ENCODE measurements at regions not wholly inside any gene's neighbourhood (a gene's known extent, or its start where the extent isn't known, plus 50 kb on each side); places are given as distances from the start of the nearest gene placed in this dataset.

- DNase-seq (ENCODE audit: low spot score) = no peak
These were observed 50.8 kb upstream of the SLC39A10 start for GRCh38 chr2:195606179-195606578.

DNA sequence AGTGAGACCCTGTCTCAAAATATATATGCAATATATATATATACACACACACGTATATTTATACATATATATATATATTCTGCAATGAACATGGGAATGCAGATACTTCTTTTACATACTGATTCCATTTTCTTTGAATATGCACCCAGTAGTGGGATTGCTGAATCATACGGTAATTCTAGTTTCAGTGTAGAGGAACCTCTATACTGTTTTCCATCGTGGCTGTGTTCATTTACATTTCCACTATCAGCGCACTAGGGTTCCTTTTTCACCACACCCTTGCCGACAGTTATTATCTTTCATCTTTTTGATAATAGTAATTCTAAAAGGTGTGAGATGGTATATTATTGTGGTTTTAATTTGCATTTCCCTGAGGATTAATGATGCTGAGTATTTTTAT, 52.3 kb upstream of the SLC39A10 start:
- no peak for DNase-seq (ENCODE audit: low spot score)

DNA sequence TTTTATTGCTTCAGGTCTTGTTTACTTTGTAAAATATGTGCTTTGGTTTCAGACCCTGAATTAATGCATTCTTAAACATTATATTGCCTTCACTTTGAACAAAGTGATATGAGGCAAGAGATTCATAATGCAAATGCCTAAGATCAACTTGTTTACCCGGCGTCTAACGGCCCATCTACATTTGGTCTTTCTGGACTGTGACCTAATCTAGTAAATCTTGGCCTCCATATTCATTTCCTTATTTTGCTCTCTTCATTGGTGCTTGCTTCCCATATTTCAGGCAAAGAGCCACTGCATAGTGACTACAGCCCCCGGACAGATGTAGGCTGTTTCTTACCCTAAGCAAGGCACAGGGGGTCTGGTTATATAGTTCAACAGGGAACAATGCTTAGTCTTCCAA, 53.0 kb upstream of the SLC39A10 start:
- no peak for DNase-seq (ENCODE audit: low spot score)

GRCh38 chr2:195603408-195603807, 53.6 kb upstream of the SLC39A10 start:
- no peak for DNase-seq (ENCODE audit: low spot score)

DNA sequence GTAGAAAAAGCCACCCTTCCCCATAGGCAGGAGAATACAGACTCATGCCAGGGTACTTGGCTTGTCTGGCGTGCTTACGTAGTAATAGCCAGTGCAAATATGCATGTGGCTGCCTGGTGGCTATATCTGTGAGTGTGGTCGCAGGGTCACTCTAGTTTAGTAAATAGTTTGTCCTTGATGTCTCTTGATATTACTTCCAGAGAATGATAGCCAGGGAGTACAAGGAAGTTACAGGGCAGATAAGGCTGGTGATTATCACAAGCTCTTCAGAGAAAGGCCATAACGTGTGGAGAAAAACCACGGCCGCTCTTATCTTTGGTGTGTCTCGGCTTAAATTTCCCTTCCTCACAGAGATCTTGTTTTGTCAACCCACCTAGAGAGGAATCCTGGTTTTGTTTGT, 54.3 kb upstream of the SLC39A10 start:
- no peak for DNase-seq (ENCODE audit: low spot score)

DNA sequence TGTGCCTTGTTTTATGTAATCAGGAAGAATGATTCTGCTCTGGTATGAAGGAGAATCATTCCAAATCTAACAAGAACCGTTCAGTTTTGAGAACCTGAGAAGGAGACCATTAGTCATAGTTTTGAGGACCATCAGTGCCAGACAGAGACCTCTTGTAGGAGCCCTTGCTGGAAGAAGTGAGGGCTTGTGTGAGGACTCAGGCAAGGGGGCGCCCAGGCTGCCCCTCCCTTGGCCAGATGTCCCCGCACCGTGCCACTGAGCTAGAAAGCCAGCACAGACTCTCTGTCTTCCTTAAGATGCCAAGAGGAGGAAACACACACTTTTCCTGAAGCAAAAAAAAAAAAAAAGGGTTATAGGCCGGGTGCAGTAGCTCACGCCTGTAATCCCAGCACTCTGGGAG, 55.7 kb upstream of the SLC39A10 start:
- DNase-seq (ENCODE audit: low spot score) = no peak

DNA sequence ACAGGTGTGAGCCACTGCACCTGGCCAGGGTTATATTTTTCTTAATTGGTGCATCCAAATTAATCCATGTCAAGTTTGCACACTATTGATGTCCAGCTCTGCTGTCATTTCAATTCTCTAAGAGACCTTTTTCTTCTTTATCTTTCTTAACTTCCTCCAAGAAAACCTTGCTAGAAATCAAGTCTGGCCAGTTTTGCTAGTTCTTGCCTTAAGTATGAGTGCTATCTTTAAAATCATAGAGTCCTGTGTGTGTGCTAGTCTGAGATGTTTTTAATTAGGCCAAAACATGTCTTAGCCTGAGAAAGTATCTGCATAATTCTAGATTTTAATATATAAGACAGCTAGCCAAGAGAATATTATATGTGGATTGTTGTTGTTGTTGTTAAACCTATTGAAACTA, 56.2 kb upstream of the SLC39A10 start:
- DNase-seq (ENCODE audit: low spot score) = no peak

DNA sequence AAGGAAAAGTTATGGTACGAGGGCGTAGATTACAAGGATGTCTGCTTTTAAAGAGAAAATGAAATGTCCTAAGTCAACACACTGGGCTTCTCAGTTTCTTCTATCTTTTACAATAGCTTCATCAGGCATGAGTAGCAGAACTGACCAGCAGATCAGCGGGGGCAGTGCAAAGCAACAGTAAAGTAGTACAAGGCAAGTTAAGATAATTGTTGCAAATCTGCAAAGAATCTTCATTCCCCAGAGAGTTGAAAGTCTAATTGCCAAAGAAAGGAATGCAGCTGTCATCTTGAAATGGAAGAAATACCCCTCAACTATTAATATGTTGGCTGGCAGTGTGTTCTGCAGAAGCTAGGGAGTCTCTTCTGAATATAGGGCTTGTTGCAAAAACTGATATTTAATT, 60.2 kb upstream of the SLC39A10 start:
- DNase-seq (ENCODE audit: low spot score) = no peak

GRCh38 chr2:195595825-195596224, 61.2 kb upstream of the SLC39A10 start:
- DNase-seq (ENCODE audit: low spot score) = no peak

DNA sequence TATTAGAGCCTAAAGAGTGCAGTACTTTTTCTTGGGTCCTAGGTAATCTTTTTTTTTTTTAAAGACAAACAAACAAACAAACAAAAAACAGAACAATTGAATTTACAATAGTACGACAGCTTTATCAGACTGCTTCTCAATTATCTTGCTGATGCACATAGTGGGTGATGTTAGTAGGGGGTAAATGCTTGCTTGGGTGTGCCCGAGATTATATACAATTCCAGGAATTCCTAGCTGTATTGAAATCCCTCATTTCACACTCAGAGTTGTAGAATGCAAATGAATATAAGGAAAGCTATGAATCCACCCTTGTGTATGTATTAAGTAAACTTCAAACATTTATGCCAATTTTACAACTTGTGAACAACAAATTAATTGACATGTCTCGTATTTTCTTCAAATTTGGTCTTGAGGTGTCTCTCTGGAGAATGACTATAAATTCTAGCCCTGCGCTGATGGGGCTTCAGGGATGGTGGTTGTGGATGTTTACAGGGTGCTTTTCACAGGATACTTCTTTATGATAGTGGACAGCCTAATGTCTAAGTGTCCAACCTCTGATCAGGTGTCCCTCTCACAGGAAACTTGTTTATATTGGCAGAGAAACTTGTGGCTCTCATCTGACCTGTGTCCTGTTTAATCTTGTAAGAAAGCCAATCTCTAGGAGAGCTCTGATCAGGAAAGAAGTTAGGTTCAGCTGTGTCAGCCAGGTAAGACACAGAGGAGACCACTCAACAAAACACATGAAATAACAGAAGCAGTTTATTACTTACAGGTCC, 61.9 kb upstream of the SLC39A10 start:
- DNase-seq (ENCODE audit: low spot score) = no peak

GRCh38 chr2:195594248-195594647, 62.8 kb upstream of the SLC39A10 start:
- no peak for DNase-seq (ENCODE audit: low spot score)

GRCh38 chr2:195592105-195592504, 64.9 kb upstream of the SLC39A10 start:
- DNase-seq (ENCODE audit: low spot score) = no peak

DNA sequence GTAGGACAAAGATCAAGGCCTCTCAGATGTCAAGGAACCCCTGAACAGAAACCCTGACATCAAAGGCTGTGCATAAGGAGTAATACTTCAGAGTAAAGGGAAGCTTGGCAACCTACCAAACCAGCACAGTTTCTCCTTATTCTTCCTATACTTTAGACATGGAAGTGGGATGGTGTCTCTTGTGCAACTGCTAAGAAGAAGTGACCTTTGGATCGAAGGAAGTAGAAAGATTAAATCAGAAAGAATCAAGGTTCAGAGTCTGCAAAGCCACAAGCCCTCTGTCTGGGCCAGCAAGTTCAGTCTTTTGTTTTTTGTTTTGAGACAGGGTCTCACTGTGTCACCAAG, 66.2 kb upstream of the SLC39A10 start:
- no peak for DNase-seq (ENCODE audit: low spot score)

GRCh38 chr2:195590199-195590860, 66.7 kb upstream of the SLC39A10 start:
- DNase-seq (ENCODE audit: low spot score) = no peak

GRCh38 chr2:195587966-195588365, 69.1 kb upstream of the SLC39A10 start:
- DNase-seq (ENCODE audit: low spot score) = no peak

- no peak for DNase-seq (ENCODE audit: low spot score)
These were observed 70.8 kb upstream of the SLC39A10 start for GRCh38 chr2:195586062-195586714.

DNA sequence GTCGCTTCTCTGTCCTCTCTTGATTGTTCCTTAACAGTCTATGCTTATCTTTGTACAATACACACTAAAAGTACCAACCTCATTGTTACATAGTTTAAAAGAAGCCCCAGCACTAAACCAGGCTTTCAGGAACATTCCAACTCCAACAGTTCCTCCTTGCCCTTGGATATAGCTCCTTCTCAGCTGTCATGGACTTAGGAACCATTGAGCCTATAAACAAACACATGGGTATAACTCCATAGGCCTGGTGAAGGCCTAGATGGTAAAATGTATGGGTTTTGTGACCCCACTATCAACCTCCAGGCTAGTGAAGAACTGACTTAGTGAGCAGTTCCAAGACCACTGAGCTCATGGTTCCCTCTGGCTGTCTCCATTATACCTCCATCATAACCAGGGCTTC, 74.8 kb upstream of the SLC39A10 start:
- DNase-seq (ENCODE audit: low spot score) = no peak

GRCh38 chr2:195579776-195580555, 77.1 kb upstream of the SLC39A10 start:
- DNase-seq (ENCODE audit: low spot score) = peak; percentile 8

DNA sequence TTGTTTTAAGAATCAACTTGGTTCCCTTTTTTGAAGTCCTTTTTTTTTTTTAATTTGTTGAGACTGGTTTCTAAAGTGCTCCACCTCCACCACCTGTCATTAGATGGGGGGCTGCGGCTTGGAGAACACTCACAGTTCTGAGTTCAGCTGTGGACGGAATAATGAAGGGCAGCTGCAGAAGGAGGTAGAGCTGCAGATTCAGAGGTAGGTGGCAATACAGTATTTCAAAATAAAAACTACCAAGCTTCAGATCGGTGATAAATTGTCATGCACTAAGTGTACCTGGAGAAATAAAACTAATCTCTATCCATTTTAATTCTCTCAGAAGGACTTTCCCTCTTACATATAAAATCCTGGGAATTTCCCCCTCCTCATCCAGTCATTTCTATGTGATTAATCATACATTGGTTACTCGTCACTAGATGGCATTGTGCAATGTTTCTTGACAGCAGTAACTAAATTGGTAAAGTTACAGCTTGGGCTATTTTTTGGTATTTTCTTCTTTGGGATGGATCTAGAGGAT, 81.1 kb upstream of the SLC39A10 start:
- DNase-seq (ENCODE audit: low spot score) = peak; percentile 22

- no peak for DNase-seq (ENCODE audit: low spot score)
These were observed 82.0 kb upstream of the SLC39A10 start for GRCh38 chr2:195575016-195575415.

- DNase-seq (ENCODE audit: low spot score) = no peak
These were observed 82.7 kb upstream of the SLC39A10 start for GRCh38 chr2:195574312-195574711.

Data from CD4-positive, alpha-beta T cell treated with Interleukin-6 at 100 ng/mL for 8 hours (primary cell).